ENCODE measurements at regions not wholly inside any gene's neighbourhood (a gene's known extent, or its start where the extent isn't known, plus 50 kb on each side); places are given as distances from the start of the nearest gene placed in this dataset.
"Not testable (repeated sequence)": the region's sequence is repeated elsewhere in the genome, so short reads cannot be mapped to it uniquely, and the experiment has no call there.

DNA sequence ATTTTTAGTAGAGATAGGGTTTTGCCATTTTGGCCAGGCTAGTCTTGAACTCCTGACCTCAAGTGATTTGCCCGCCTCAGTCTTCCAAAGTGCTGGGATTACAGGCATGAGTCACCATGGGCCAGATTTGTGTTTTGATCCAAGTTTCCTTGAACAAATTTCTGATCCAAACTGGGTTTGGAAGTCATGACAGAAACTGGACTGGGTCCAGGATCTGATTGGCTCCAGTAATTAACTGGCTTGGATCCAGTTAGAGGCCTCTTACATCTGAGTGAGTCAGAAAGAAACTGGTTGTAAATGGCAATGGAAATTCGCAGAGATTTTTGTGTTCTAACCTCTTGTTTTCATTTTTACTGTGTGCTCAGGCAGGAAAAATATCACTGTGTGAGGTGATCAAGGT lies 141.6 kb downstream of the SLC25A46 start:
- no peaks in the 10 kb centered on the region for H3K4me1 ChIP-seq
- no peak overlapping the region for H3K9ac ChIP-seq
- no peaks in the 10 kb centered on the region for H4K20me1 ChIP-seq
- no peak overlapping the region for H3K27ac ChIP-seq
- no peaks in the 10 kb centered on the region for H3K36me3 ChIP-seq
- no peak for TF ChIP-seq Cebpa-rat (IDR thresholded peaks at IDR 0.05)
- H3K4me2 ChIP-seq: no peak overlapping the region
- H3K27me3 ChIP-seq: no peaks in the 10 kb centered on the region
- no peak overlapping the region for H3K4me3 ChIP-seq
- peaks cover 0 to 12% (median 0%) of the 10 kb centered on the region in 11 experiments; a peak in 2 of 22 replicates for H3K9me3 ChIP-seq (replicated peaks in 1 of 11)

GRCh38 chr5:110884005-110884404 lies 145.2 kb downstream of the SLC25A46 start:
- H3K9ac ChIP-seq: no peak overlapping the region
- no peaks in the 10 kb centered on the region for H4K20me1 ChIP-seq
- no peak overlapping the region for H3K27ac ChIP-seq
- no peak for TF ChIP-seq Cebpa-rat (IDR thresholded peaks at IDR 0.05)
- no peaks in the 10 kb centered on the region for H3K27me3 ChIP-seq
- H3K36me3 ChIP-seq: no peaks in the 10 kb centered on the region
- no peak overlapping the region for H3K4me2 ChIP-seq
- no peak overlapping the region for H3K4me3 ChIP-seq
- no peaks in the 10 kb centered on the region for H3K4me1 ChIP-seq
- peaks cover 0 to 12% (median 3%) of the 10 kb centered on the region in 11 experiments; a peak in 2 of 22 replicates for H3K9me3 ChIP-seq (replicated peaks in 1 of 11)

GRCh38 chr5:110887170-110887569 lies 148.4 kb downstream of the SLC25A46 start:
- H3K9me3 ChIP-seq (replicated peaks in 1 of 11); H3K27ac ChIP-seq; H3K4me1 ChIP-seq; H3K9ac ChIP-seq; H3K4me3 ChIP-seq; H3K4me2 ChIP-seq; H3K27me3 ChIP-seq; H3K36me3 ChIP-seq; H4K20me1 ChIP-seq: not testable (repeated sequence)

GRCh38 chr5:110893854-110894483 lies 155.2 kb downstream of the SLC25A46 start:
- not testable (repeated sequence) for H3K4me3 ChIP-seq; H3K27me3 ChIP-seq; H3K36me3 ChIP-seq; H3K27ac ChIP-seq; H3K9ac ChIP-seq; H3K4me1 ChIP-seq; H4K20me1 ChIP-seq; H3K4me2 ChIP-seq; H3K9me3 ChIP-seq (replicated peaks in 1 of 11)

- Histone ChIP-seq H3K4me1 (no peaks in the 10 kb centered on the region), H3K36me3 (no peaks in the 10 kb centered on the region), H3K27ac (no peak overlapping the region), H3K4me2 (no peak overlapping the region), H3K4me3 (no peak overlapping the region), H3K9me3 (replicated peaks in 1 of 11) (peaks cover 0 to 8% (median 6%) of the 10 kb centered on the region in 11 experiments; a peak in 12 of 22 replicates), H4K20me1 (no peaks in the 10 kb centered on the region), H3K9ac (no peak overlapping the region), H3K27me3 (no peaks in the 10 kb centered on the region)
- no peak for TF ChIP-seq Cebpa-rat (IDR thresholded peaks at IDR 0.05)
Observed at GRCh38 chr5:110894805-110895204, 156.0 kb downstream of the SLC25A46 start.

DNA sequence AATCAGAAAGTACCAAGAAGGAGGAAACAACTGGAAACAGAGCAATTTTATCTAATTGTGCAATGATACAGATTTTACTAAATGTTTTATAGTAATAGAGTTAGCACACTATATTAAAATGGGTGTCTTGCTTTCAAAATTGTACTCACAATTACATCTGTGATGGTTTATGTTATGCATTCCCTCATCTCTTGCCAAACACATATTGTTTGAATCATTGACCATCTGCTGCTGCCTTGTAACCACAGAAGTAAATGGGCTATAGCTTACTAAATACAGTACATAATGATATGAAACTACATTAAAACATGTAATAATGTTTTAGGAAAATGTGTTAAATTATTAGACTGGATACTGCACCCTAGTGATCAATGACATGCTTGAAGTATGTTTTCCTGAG lies 158.1 kb downstream of the SLC25A46 start:
- Histone ChIP-seq H3K4me2 (no peak overlapping the region), H3K27me3 (no peaks in the 10 kb centered on the region), H4K20me1 (no peaks in the 10 kb centered on the region), H3K4me1 (no peaks in the 10 kb centered on the region), H3K27ac (no peak overlapping the region), H3K36me3 (no peaks in the 10 kb centered on the region), H3K4me3 (no peak overlapping the region), H3K9me3 (replicated peaks in 1 of 11) (peaks cover 0 to 8% (median 6%) of the 10 kb centered on the region in 11 experiments; a peak in 12 of 22 replicates), H3K9ac (no peak overlapping the region)
- TF ChIP-seq Cebpa-rat (IDR thresholded peaks at IDR 0.05): no peak

DNA sequence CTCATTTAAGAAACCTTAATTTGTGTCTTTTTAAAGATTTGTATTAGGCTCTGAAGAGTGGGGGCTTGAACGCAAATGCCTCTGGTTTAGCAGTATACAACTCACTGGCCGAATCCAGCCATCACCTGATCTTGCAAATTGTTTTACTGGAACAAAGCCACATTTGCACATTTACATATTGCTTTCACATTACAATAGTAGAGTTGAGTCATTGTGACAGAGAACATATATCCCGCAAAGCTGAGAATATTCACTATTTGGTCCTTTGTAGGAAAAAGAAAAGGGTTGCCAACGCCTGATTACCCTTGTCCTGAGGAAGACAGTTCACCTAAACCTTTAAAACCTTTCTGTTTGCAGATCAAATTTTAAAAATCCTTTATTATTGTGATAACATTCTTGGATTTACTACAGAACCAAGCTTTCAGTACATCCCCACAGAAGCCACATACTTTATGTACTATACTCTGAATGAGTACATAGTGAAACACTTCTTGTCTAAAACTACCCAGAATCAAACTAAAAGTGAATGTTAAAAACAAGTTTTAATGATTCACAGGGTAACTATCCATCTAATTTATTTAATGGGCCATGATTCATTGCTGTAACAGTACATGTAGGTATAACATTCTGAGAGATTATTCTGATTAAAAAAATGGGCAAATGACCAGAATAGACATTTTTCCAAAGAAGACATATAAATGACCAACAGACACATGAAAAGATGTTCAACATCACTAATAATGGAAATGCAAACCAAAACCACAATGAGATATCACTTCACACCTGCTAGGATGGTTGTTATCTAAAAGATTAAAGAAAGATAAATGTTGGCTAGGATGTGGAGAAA lies 161.0 kb downstream of the SLC25A46 start:
- Histone ChIP-seq H3K27me3 (no peaks in the 10 kb centered on the region), H3K9ac (no peak overlapping the region), H3K4me2 (no peak overlapping the region), H3K9me3 (replicated peaks in 1 of 11) (no peaks in the 10 kb centered on the region), H4K20me1 (no peaks in the 10 kb centered on the region), H3K27ac (no peak overlapping the region), H3K36me3 (no peaks in the 10 kb centered on the region), H3K4me3 (no peak overlapping the region), H3K4me1 (no peaks in the 10 kb centered on the region)
- no peak for TF ChIP-seq Cebpa-rat (IDR thresholded peaks at IDR 0.05)

DNA sequence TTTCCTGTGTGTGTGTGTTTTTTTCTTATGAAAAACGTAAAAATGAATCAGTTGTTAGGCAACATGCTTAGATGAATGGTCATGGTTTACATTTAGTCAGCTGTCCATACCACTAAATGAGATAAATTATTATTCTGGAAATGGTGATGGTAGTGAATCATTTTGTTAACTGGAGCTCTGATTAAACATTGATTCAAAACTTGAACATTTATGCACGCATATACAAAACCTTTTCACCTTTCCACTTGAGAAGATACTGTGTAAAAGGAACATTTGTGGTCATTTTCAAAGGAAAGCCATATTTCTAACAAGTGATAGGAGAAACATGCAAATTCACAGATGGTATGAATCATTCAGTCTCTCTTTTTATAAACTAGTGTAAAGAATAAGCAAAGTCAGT lies 162.0 kb downstream of the SLC25A46 start:
- Histone ChIP-seq H3K4me3 (no peak overlapping the region), H3K27ac (no peak overlapping the region), H3K9me3 (replicated peaks in 1 of 11) (no peaks in the 10 kb centered on the region), H3K4me1 (no peaks in the 10 kb centered on the region), H3K27me3 (no peaks in the 10 kb centered on the region), H4K20me1 (no peaks in the 10 kb centered on the region), H3K9ac (no peak overlapping the region), H3K4me2 (no peak overlapping the region), H3K36me3 (no peaks in the 10 kb centered on the region)
- no peak for TF ChIP-seq Cebpa-rat (IDR thresholded peaks at IDR 0.05)

DNA sequence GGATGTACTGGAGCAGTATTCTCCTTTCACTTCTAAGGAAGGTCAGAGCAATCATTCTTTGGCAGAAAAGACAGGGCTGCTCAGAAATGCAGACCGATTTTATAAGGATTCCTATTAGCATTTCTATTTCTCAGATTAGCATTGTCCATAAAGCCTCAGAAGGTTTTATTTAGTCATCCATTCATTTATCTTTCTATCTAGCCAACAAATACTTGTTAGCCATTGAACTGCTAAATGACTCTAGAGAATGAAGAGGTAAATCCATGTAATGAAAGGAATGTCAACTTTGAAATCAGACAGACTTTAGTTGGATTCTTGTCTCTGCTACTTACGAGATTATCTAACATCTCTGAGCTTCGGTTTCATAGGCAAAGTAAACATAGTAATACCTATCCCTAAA lies 165.2 kb downstream of the SLC25A46 start:
- peaks cover 0 to 8% (median 5%) of the 10 kb centered on the region in 11 experiments; a peak in 2 of 22 replicates for H3K9me3 ChIP-seq (replicated peaks in 1 of 11)
- H3K4me3 ChIP-seq: no peak overlapping the region
- no peak overlapping the region for H3K27ac ChIP-seq
- H4K20me1 ChIP-seq: no peaks in the 10 kb centered on the region
- H3K4me1 ChIP-seq: no peaks in the 10 kb centered on the region
- H3K36me3 ChIP-seq: no peaks in the 10 kb centered on the region
- no peak overlapping the region for H3K4me2 ChIP-seq
- no peak overlapping the region for H3K9ac ChIP-seq
- H3K27me3 ChIP-seq: no peaks in the 10 kb centered on the region
- TF ChIP-seq Cebpa-rat (IDR thresholded peaks at IDR 0.05): no peak

GRCh38 chr5:110908848-110909247 lies 162.7 kb upstream of the TSLP start:
- Histone ChIP-seq H3K9ac (no peak overlapping the region), H3K4me2 (no peak overlapping the region), H3K4me3 (no peak overlapping the region), H3K9me3 (replicated peaks in 1 of 11) (peaks cover 0 to 8% (median 5%) of the 10 kb centered on the region in 11 experiments; a peak in 2 of 22 replicates), H3K4me1 (no peaks in the 10 kb centered on the region), H4K20me1 (no peaks in the 10 kb centered on the region), H3K36me3 (no peaks in the 10 kb centered on the region), H3K27ac (no peak overlapping the region), H3K27me3 (no peaks in the 10 kb centered on the region)
- no peak for TF ChIP-seq Cebpa-rat (IDR thresholded peaks at IDR 0.05)

All from BLaER1 treated with 17β-estradiol and CSF1 and Interleukin-3, amounts not matched to agents 10 nM and 100 nM (cell line).